Activated CD4-positive, alpha-beta T cell treated with anti-CD3 and anti-CD28 coated beads, Interleukin-2, Interleukin-6, amounts not matched to agents 100 ng/mL and 50 ng/mL, durations not matched to agents 16 hours and 8 hours (primary cell): ENCODE measurements at regions not wholly inside any gene's neighbourhood (a gene's known extent, or its start where the extent isn't known, plus 50 kb on each side); places are given as distances from the start of the nearest gene placed in this dataset.
"Not testable (repeated sequence)": the region's sequence is repeated elsewhere in the genome, so short reads cannot be mapped to it uniquely, and the experiment has no call there.

Experiments
- DNase-seq: peaks from one replicate; pipeline ENCODE4 v3.0.0-alpha.2; 2020

GRCh38 chr2:104977958-104978357 lies 59.9 kb upstream of the MRPS9 start:
- no peak for DNase-seq

GRCh38 chr2:104979786-104980185 lies 58.1 kb upstream of the MRPS9 start:
- not testable (repeated sequence) for DNase-seq

GRCh38 chr2:104982111-104982510 lies 55.8 kb upstream of the MRPS9 start:
- DNase-seq, result no peak
